GM18508 (cell line): ENCODE measurements at regions not wholly inside any gene's neighbourhood (a gene's known extent, or its start where the extent isn't known, plus 50 kb on each side); places are given as distances from the start of the nearest gene placed in this dataset.

Experiments
- ATAC-seq: cut with Tn5 transposase; IDR thresholded peaks from one replicate; pipeline ENCODE4 v1.9.1; 2021; ENCODE audit warnings: moderate number of reproducible peaks; ENCODE audit not compliant: insufficient read depth, unreplicated experiment

DNA sequence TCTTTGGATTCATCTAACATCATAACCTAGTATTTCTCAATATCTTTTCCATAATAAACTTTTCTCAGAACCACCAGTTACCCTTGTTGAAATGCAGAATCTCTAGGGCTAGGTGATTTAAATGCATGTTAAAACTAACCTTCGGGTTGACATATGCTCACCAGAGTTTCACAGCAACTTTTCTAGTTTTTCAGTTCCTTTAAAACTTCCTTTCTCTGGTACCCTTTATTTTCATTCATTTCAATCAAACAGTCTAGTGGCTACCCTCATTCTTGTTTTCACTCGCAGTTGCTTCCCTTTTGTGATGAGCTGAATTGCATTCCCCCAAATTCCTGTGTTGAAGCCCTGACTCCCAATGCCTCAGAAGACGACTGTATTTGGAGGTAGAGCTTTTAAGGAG is 712.8 kb upstream of the CHRM3 start:
- no peak for ATAC-seq

DNA sequence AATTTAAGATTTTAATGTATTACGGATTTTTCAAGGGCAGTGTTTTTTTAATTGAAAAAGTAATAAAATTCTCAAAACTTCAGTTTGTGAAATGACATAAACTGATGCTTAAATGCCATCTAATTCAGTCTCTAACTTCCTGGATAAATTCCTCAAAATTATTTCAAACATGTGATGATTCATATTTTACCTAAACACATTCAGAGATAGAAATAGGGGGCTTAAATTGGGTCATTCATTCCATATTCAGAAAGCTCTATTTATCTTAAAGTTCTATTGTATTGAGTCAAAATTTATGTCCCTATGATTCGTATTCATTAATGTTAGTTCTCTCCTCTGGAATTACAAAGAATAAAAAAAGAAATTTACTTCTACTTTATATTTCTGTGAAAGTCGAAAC is 713.6 kb upstream of the CHRM3 start:
- ATAC-seq: no peak

DNA sequence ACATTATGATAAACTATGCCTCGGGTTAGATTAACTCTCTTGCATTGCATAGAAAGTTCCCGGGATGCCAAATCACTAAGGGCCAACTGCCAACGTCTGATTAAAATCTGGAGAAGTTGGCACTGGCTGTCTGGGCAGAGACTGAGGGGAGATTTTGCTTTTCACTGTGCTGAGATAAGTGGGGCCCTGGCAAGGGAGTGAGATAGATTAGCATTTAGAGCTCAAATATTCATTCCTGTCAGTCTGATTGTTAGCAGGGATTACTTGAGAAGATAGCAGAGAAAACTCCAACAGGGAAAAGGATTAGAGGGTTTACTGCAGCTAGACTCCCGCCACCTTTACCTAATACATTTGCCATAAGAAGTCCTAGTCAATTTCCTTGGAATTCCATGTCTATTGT is 714.1 kb upstream of the CHRM3 start:
- no peak for ATAC-seq

DNA sequence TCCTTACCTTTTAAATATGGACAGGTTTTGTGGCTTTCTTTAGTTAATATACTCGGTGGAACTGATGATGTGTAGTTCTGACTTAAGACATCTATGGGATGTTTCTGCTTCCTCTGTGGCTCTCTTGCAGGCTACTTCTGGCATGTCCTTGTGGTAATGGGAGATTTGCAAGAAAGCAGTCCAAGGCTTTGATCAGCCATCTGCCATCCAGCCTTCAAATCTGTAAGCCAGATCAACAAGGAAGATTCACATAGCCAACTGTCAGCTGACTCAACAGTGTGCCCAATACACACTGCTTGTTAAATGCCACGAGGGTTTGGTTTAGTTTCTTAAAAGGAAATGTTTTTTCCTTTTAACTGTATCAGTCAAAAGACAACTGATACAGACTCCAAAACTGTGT is 722.2 kb upstream of the CHRM3 start:
- ATAC-seq: no peak

DNA sequence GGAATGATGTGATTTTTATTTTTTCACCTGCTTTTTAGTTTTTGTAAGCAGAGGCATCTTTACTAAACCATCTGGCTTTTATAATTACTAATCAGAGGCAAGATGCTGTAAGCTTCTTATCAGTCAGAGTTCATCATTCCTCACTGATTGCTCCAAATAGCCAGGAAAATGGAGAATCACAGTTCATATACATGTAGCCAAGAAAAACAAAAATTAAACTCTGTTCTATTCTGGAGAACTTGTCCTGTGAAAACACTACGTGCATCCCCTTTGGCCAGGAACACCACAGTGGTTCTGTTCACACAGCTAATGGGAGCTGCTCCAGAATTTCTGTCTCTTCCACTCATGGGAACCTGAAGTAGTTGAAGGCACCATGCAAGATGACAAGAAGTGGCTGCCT is 725.5 kb upstream of the CHRM3 start:
- no peak for ATAC-seq

DNA sequence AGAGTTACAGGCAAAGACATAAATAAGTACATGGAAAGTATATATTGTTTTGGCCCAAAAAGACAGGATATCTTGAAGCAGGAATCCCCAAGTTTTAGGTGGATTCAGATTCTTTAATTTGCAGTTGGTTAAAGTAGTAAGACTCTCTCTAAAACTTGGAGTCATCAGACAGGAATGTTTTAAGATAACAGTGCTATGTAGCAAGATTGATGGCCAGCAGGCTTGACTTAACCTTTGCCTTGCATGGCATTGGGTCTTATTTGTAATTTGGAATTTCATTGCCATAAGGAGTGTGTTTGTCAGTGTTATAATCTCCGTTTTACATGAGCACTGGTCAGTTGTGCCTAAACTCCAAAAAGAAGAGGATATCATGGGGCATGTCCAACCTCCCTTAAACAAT is 727.6 kb upstream of the CHRM3 start:
- no peak for ATAC-seq

DNA sequence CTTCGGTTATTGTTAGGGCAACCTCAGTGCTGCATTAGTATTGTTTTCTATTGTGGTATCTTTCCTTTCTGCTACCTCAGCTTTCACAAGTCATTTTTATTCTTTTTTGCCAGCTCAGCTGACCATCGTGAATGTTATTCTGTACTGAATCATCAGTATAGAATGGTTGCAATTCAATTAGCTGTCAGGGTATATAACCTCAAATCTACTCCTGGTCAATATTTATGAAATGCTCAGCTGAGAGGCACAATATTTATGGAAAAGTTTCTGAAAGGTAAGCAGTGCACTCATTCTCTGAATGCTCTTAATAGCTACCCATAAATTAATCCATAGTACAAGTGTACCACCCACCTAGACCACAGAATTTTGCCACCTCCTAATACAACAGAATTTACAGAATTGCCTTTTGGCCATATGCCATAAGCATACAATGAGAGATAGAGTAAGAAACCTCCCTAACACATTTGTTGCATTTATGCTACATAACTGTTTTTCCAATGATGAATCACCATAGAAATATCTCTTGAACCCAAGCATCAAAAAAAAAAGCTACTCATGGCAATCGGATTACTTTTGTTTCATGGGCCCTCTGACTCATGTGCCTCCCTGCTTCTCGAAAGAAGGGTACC is 732.6 kb upstream of the CHRM3 start:
- ATAC-seq: no peak

DNA sequence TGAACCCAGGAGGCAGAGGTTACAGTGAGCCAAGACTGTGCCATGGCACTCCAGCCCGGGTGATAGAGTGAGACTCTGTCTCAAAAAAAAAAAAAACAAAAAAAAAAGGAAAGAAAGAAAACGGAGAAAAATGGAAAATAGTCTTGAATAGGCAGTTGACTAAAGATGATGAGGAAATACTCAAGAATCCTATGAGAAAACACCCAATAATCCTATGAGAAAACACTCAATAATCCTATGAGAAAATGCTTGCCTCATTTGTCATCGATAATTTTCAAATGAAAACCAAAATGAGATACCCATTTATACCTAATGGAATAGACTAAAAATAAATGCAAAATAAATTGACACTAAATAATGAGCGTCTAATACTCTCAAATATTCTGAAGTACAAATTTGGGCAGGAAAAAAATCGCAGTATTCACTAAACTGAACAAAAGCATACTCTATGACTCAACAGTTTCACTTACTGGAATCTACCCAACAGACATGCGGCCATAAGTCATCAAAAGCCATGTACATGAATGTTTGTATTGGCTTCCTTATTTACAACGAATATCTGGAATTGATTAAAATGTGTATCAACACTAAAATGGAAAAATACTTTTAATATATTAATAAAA is 733.9 kb upstream of the CHRM3 start:
- ATAC-seq: no peak

DNA sequence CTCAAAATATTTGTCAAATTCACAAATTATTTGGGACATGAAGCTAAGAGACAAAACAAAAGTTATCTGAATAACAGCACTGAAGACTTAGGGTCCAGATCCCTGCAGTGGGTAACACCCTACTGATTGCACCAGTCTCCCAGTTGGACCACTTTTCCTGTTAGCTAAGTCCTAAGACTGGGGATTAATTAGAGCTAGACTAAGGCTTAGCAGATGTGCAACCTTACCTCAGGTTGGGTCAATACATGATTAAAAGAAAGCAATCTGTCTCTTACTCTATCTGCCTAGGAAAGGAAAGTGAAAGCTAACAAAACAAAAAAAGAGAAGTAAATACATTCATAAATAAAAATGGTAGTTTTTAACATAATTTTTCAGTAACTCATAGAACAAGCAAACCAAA is 737.2 kb upstream of the CHRM3 start:
- no peak for ATAC-seq

DNA sequence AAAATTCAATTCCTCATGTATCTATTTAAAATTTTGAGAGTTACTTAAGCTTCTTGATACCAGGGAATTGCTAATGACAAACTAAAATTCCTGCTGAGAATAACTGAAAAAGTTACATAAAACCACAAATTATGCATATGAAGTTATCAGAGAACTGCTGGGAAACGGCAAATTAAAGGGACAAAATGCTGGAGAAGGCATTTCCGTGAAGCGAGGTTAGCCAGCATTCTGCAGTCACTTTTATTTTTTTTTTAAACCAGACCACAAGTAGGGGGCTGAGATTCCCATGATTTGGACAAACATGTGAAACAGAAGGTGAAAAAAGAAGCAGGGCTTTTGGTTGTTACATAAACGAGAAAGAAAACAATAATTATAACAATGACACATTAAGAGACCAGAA is 737.6 kb upstream of the CHRM3 start:
- no peak for ATAC-seq

DNA sequence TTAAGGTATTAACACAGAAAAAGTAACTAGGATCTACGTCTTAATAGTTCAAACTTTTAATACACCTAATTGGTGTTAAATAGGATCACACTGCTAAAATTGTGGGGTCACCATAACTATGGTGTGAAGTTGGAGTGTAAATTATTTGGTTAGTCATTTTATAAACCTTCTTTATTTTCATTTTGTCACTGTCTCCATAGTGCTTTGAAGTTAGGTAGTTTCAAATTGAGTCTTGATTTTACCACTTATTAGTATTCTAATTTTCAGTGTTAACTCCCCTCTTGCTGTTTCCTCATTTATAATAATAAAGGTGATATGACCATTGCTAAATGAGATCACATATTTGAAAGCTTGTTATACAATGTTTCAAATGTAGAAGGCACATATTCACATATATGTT is 738.1 kb upstream of the CHRM3 start:
- no peak for ATAC-seq

DNA sequence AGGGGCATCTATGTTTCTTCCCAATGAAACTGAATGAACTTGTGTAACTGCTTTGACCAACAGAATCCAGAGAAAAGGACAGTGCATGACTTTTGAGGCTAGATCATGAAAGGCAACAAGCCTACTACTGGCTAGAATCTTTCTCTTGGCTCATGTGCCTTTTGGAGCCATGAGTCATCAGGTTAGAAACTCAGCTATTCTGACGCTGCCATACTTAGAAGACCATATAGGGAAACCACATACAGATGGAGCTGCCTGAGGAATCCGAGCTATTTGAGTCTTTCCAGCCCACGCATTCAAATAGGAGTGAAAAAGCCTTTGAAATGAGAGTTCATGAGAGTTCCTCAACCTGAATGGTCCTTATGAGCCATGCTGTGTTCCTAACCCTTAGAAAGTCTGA is 738.5 kb upstream of the CHRM3 start:
- no peak for ATAC-seq

DNA sequence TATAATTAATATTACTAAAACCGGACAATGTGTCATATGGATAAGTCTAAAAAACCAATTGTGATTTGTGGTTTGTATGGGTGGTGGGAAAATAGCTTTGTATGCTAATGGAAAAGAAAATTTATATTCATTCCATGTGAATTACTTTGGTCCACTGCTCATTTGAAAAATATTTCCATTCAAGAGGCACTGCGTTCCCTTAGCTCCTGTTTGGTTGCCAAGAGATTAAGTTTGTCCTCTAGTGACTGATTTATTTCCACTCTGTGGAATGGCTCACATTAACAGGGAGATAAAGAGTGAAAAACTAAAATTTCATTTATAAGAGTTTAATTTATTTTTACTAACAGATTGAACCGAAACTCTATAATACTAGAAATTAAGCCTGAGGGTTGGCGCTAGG is 744.1 kb upstream of the CHRM3 start:
- no peak for ATAC-seq

DNA sequence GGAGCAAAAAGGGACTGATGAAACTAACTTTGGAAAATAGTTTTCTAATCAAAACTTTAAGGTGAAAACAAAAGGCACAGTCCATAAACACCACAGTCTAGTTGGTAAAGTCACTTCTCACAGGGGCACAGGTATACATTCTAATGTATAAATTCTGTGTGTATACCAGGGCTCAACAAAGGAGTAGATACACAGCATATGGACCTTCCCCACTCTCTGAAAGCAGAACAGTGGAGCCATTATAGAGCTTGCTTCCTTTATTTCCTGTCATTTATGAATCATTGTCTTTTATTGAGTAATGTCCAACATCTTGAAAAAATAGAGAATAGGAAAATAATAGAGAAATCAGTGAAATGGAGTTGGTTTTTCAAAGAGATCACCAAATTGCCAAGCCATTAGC is 746.5 kb upstream of the CHRM3 start:
- ATAC-seq: no peak

DNA sequence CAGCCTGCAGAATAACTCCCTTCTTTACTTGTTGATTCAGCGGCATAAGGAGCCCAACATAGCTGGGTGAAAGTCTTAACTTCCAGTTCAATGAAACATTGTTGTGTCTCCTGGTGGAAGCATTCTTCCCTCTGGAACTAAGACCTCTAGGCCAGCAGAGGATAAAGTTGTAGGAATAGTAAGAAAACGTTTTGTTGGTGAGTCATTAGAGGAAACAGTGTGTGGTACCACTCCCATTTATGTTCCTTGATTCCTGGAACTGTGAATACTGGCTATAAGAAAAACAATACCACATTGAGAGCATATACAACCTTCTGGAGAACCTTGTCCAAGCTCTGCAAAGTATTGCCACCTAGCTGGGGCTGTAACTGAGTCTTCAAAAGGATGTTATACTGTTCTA is 737.4 kb upstream of the ZP4 start:
- ATAC-seq: no peak

DNA sequence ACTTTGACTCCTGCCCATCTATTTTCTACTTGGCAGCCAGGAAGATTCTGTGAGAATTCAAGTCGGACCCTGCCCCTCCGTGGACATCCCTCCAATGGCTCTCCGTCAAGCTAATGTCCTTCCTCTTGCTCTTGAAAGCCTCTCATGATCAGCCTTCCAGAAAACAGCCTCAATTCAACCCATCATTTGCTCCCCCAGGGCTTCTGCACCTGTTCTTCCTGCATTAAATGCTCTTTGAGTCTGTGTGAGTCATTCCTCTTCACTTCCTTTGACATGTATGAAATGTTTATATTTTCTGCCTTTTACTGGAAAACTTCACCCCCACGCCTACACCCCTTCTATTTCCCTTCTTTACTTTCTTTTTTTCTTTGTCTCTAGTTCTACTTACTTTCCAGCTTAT is 734.1 kb upstream of the ZP4 start:
- no peak for ATAC-seq

DNA sequence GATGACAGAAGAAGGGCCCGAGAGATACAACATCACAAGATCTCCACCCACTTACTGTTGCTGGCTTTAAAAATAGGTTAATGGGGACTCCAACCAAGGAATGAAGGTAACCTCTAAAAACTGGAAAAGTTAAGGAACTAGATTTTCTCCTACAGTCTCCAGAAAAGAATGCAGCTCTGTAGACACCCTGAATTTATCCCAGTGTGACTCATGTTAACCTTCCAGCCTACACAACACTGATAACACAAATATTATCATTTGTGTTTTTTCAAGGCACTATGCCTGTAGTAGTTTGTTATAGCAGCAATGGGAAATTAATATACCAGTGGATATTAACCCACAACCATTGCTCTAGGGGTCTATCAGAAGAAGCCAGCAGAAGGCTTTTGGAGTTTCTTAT is 730.7 kb upstream of the ZP4 start:
- ATAC-seq: no peak

DNA sequence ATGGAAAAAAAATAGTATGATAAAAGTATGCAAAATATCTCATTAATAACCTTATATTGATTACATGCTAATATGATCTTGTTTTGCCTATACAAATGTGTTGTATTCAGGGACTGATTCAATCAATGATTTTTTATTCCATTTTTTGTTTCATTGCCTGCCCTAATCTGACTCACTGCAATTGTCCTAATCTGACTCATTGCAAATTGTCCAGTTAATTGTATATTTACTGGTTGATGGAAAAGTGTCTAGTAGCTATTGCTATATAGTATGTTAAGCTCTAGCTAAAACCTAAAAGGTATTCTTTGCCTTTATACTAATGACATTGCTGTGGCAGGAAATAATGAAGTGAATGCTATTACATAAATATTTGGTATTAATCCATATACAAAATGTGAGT is 728.9 kb upstream of the ZP4 start:
- ATAC-seq: no peak

DNA sequence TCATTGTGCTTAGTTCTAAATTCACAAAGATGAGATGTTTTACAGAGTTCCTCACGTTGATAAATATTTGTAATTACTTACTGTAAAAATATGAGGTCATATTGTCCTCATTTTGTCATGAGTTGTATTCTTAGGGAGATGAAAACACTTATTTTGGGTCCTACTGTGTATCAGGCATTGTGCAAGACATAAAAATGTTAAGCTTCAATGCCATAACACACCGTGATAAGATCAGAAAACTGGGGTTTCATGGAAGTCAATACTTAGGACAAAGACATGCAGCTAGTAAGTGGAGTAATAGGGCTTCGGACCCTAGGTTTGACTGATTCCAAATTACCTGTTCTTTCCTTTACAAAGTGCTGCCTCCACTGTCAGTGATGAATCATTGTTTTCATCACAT is 720.7 kb upstream of the ZP4 start:
- no peak for ATAC-seq

DNA sequence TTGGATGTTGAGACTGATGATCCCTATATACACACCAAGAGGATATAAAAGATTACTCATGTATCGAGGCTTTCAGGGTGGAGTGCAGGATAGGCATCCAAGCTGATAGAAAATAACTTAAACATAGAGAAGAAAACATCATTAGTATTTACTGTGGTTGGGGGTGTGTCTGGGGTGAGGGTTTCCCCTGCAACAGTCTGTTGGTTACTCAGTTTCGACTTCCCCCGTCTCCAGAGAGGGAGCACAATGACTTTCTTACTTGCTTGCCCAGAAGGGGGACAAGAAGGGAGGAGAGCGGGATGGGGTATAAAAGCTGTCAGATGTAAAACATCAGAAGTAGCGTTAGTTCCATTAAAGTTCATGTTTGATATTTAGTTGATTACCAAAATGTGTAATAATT is 717.4 kb upstream of the ZP4 start:
- no peak for ATAC-seq

DNA sequence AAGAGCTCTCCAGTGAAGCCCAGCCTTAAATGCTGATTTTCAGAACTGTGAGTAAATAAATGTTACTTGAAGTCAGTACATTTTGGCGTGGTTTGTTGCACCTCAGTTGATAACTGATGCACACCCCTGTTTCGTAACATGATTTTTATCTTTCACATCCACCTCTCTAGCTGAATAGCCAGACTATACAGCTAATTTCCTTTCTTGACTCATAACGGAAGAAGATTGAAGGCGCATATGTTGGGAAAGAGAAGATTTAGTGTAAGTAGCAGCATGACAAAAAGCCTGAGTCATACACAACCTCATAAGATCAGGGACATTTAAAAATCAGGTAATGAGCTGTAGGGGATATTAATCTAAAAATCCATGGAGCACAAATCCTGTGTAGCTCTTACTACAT is 716.2 kb upstream of the ZP4 start:
- ATAC-seq: no peak

DNA sequence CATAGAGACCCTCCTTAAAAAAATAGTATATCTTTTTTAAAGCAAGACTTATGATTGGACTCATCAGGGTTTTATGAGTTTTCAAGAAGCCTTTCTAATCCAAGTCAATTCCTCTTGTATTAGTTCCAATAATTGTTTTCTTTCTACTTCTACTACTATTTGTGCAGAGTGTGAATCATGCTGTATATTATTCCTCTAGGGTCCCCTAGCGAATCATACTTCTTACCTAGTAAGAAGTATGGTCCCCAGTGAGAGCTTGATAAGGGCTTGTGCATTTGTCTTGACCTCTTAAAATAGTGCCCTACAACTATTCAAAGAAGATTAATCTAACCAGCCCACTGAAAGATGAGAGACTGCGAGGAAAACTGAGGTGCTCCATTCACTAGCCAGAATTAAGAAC is 715.7 kb upstream of the ZP4 start:
- no peak for ATAC-seq

DNA sequence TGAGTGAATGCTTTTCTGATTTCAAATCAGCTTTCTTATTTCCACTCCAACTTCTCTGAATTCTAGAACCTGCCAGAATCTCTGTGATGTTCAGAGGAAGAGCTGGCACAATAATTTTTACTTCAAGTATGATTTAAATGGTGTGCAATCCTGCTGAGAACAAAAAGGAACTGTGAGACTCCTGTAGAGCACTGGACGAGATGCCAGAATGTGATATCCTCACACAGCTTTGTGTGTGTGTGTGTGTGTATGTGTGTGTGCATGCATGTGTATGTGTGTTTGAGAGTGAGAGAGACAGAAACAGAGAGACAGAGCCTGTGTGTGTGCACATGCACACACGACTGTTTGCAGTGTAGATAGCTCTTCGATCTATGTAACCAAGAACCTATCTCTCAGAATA is 713.6 kb upstream of the ZP4 start:
- no peak for ATAC-seq
